ENCODE measurements at regions not wholly inside any gene's neighbourhood (a gene's known extent, or its start where the extent isn't known, plus 50 kb on each side); places are given as distances from the start of the nearest gene placed in this dataset.
"Not testable (repeated sequence)": the region's sequence is repeated elsewhere in the genome, so short reads cannot be mapped to it uniquely, and the experiment has no call there.

DNA sequence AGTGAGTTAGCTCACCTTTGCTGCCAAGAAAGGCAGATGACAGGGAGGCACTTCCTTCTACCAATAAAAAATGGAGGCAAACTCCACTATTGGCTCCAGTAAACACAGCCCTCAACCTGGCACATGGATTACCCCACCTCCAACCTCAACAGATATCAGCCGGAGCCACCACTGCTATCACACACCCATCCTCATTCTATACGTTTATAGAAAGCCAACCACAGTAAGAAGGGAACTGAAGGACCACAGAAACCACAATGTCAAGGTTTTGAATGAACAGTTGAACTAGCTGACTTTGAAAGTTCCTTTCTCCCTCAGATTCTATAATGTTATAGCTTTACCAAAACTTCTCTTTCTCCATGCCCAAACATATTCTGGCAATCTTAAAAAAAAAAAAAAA lies 526.2 kb downstream of the UQCRFS1 start:
- CTCF ChIA-PET = no interaction called here
- POLR2A ChIA-PET = no interaction called here
- TF ChIP-seq, protein P1, sequence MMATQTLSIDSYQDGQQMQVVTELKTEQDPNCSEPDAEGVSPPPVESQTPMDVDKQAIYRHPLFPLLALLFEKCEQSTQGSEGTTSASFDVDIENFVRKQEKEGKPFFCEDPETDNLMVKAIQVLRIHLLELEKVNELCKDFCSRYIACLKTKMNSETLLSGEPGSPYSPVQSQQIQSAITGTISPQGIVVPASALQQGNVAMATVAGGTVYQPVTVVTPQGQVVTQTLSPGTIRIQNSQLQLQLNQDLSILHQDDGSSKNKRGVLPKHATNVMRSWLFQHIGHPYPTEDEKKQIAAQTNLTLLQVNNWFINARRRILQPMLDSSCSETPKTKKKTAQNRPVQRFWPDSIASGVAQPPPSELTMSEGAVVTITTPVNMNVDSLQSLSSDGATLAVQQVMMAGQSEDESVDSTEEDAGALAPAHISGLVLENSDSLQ (IDR thresholded peaks at IDR 0.05) = no peak
- TF ChIP-seq HDGF (IDR thresholded peaks at IDR 0.05; ENCODE audit: borderline replicate concordance) (no peak), SUZ12 (IDR thresholded peaks at IDR 0.05) (no peak), SP1 (IDR thresholded peaks at IDR 0.05) (no peak), NFRKB (IDR thresholded peaks at IDR 0.05) (no peak), ELF4 (IDR thresholded peaks at IDR 0.05) (no peak)
- no peak for DNase-seq (ENCODE audit: extremely low spot score)

DNA sequence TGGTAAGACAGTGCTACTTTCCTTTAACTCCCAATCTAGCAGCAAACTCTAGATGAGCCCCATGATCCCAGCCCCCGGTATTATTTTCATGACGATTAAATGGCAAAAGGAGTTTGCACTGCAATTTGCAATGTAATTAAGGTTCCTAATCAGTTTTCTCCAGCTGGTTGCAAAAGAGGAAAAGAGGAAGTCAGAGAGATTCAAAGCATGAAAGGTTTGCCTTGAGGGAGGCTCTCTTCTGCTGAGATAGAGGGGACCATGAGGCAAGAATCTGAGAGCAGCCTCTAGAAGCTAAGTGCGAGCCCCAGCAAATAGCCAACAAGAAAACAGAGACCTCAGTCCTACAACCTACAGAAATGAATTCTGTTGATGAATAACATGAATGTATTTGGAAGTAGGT lies 527.1 kb downstream of the UQCRFS1 start:
- ChIA-PET CTCF (no interaction called here), POLR2A (no interaction called here)
- TF ChIP-seq CTBP1 (IDR thresholded peaks at IDR 0.05; ENCODE audit: borderline replicate concordance) = no peak
- TF ChIP-seq, protein P1 (IDR thresholded peaks at IDR 0.05) = no peak
- no peak for TF ChIP-seq FOXM1 (IDR thresholded peaks at IDR 0.05; ENCODE audit: borderline replicate concordance)
- TF ChIP-seq LEF1 (IDR thresholded peaks at IDR 0.05; ENCODE audit: borderline replicate concordance) = no peak

DNA sequence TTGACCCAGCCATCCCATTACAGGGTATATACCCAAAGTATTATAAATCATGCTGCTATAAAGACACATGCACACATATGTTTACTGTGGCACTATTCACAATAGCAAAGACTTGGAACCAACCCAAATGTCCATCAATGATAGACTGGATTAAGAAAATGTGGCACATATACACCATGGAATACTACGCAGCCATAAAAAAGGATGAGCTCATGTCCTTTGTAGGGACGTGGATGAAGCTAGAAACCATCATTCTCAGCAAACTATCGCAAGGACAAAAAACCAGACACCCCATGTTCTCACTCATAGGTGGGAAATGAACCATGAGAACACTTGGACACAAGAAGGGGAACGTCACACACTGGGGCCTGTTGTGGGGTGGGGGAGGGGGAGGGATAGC lies 527.9 kb downstream of the UQCRFS1 start:
- CTCF ChIA-PET; POLR2A ChIA-PET; DNase-seq (ENCODE audit: extremely low spot score): not testable (repeated sequence)

More for the DNA sequence above, 527.1 kb downstream of the UQCRFS1 start:
- DNase-seq (ENCODE audit: extremely low spot score) = no peak

DNA sequence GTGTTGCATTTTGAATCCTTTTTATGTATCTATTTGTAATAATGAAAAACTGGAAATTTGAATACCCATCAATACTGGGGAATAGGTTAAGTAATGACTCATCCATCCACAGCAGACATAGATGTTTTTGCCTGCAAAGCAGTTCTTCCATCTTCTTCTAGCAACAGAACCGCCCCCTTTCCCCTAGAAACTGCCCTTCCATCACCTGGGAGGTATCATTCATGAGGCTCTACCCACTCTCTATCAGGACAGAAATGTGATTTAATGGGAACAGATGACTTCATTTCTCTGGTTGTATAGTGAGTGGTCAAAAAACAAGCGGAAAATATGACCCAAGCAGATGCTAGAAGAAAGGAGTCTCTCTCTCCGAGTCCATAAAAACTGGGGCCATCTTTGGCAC lies 532.8 kb downstream of the UQCRFS1 start:
- DNase-seq (ENCODE audit: extremely low spot score) = no peak
- ChIA-PET CTCF (no interaction called here), POLR2A (no interaction called here)
- TF ChIP-seq FOXM1 (IDR thresholded peaks at IDR 0.05; ENCODE audit: borderline replicate concordance) = no peak
- TF ChIP-seq CTBP1 (IDR thresholded peaks at IDR 0.05; ENCODE audit: borderline replicate concordance) = no peak
- no peak for TF ChIP-seq ARNT (IDR thresholded peaks at IDR 0.05)
- no peak for TF ChIP-seq SUZ12 (IDR thresholded peaks at IDR 0.05)
- TF ChIP-seq NFRKB (IDR thresholded peaks at IDR 0.05) = no peak
- TF ChIP-seq L3MBTL2 (conservative IDR thresholded peaks at IDR 0.05) = no peak
- no peak for TF ChIP-seq FOXA1 (IDR thresholded peaks at IDR 0.05)
- TF ChIP-seq HDGF (IDR thresholded peaks at IDR 0.05; ENCODE audit: borderline replicate concordance) = no peak
- TF ChIP-seq, protein P1 (IDR thresholded peaks at IDR 0.05) = no peak
- TF ChIP-seq SP1 (IDR thresholded peaks at IDR 0.05) = no peak
- TF ChIP-seq LEF1 (IDR thresholded peaks at IDR 0.05; ENCODE audit: borderline replicate concordance) = no peak
- no peak for TF ChIP-seq TARDBP (IDR thresholded peaks at IDR 0.05)

DNA sequence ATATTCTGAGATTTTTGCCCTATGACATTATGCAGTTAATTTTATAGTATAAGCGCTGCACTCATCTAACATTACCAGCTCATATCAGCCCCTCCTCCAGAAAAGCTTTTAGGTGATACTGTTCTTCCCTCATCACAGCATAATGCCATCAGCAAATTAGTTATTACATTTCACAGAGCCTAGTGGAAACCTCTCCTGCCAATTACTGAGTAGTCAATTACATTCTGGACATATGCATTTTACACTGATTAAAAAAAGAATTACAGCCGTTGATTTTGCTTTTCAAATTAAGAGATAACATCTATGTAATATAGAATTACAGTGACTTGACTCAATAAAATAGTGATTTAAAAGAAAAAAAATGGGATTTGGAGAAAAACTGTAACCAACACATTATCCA lies 542.1 kb downstream of the UQCRFS1 start:
- DNase-seq (ENCODE audit: extremely low spot score) = no peak
- CTCF ChIA-PET = no interaction called here
- TF ChIP-seq NFRKB (IDR thresholded peaks at IDR 0.05) = no peak
- TF ChIP-seq HDGF (IDR thresholded peaks at IDR 0.05; ENCODE audit: borderline replicate concordance) = no peak
- no peak for TF ChIP-seq CTBP1 (IDR thresholded peaks at IDR 0.05; ENCODE audit: borderline replicate concordance)
- TF ChIP-seq, protein P1 (IDR thresholded peaks at IDR 0.05) = no peak
- TF ChIP-seq ZNF384 (IDR thresholded peaks at IDR 0.05) = no peak
- no peak for TF ChIP-seq SP1 (IDR thresholded peaks at IDR 0.05)
- no peak for TF ChIP-seq FOXM1 (IDR thresholded peaks at IDR 0.05; ENCODE audit: borderline replicate concordance)
- TF ChIP-seq L3MBTL2 (conservative IDR thresholded peaks at IDR 0.05) = no peak
- no peak for TF ChIP-seq ARNT (IDR thresholded peaks at IDR 0.05)
- no peak for TF ChIP-seq LEF1 (IDR thresholded peaks at IDR 0.05; ENCODE audit: borderline replicate concordance)
- no peak for TF ChIP-seq FOXA1 (IDR thresholded peaks at IDR 0.05)
- no peak for TF ChIP-seq ELF4 (IDR thresholded peaks at IDR 0.05)
- TF ChIP-seq TARDBP (IDR thresholded peaks at IDR 0.05) = no peak
- TF ChIP-seq FOXK2 (IDR thresholded peaks at IDR 0.05) = no peak
- no peak for TF ChIP-seq SUZ12 (IDR thresholded peaks at IDR 0.05)
- no peak for TF ChIP-seq BHLHE40 (IDR thresholded peaks at IDR 0.05; ENCODE audit: borderline replicate concordance)
- POLR2A ChIA-PET = no interaction called here

DNA sequence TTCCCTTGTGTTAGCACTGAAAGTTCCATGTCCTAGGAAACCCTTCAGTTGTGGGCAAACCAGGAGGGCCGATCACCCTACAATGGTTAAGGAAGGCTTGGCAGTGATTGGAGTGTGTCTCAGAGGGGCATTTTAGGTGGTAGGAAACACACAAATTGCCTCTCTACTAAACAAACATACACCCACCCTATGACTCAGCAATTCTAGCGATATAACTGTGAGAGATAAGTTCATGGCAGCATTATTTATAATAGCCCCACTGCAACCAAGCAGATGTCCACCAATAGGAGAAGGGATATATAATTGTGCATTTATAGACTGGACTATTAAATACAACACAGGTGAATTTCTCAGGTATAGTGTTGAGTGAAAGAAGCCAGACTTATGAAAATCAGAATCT lies 543.1 kb downstream of the UQCRFS1 start:
- TF ChIP-seq ZNF384 (IDR thresholded peaks at IDR 0.05) (no peak), FOXM1 (IDR thresholded peaks at IDR 0.05; ENCODE audit: borderline replicate concordance) (no peak), SUZ12 (IDR thresholded peaks at IDR 0.05) (no peak)
- CTCF ChIA-PET = interaction anchor here (0.7 kb wide), 1 partner anchor 169 kb away, joined by 5 read pairs; no protein-coding TSS in a partner anchor
- DNase-seq (ENCODE audit: extremely low spot score) = no peak
- POLR2A ChIA-PET = no interaction called here

DNA sequence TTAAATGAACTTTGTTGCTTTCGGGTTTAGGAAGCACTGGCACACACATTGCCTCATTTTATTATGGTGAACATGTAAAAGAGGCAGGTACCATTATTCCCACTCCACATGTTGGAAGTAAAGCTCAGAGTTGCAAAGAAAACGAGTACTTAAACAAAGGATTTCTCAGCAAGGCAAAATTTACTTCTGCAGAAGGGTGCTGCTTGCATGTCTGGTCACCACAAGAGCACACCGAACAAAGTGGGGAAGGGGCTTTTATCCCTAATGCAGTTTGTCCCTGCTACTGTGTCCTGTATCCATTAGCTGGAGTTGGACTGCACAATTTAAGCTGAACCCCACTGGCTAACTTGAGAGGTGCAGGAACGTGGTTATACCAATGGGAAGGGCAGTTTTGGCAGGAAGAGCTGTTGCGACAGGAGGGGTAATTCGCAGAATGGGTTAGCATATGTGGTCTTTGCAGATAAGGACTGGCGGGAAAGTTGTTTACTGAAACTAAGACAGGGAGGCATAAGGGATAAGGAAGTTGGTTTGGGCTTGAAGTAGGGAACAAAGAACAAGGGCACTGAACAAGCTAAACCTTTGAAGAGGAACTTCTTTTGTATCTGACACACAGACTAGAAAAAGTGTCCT lies 545.5 kb downstream of the UQCRFS1 start:
- POLR2A ChIA-PET = no interaction called here
- TF ChIP-seq FOXM1 (IDR thresholded peaks at IDR 0.05; ENCODE audit: borderline replicate concordance) (no peak), LEF1 (IDR thresholded peaks at IDR 0.05; ENCODE audit: borderline replicate concordance) (no peak), BHLHE40 (IDR thresholded peaks at IDR 0.05; ENCODE audit: borderline replicate concordance) (no peak), FOXA1 (IDR thresholded peaks at IDR 0.05) (no peak), L3MBTL2 (conservative IDR thresholded peaks at IDR 0.05) (no peak), CTBP1 (IDR thresholded peaks at IDR 0.05; ENCODE audit: borderline replicate concordance) (no peak), SUZ12 (IDR thresholded peaks at IDR 0.05) (no peak), ARNT (IDR thresholded peaks at IDR 0.05) (no peak), FOXK2 (IDR thresholded peaks at IDR 0.05) (no peak), ELF4 (IDR thresholded peaks at IDR 0.05) (no peak), NFRKB (IDR thresholded peaks at IDR 0.05) (no peak)
- no peak for DNase-seq (ENCODE audit: extremely low spot score)
- CTCF ChIA-PET = no interaction called here
